ENCODE measurements at regions not wholly inside any gene's neighbourhood (a gene's known extent, or its start where the extent isn't known, plus 50 kb on each side); places are given as distances from the start of the nearest gene placed in this dataset.

DNA sequence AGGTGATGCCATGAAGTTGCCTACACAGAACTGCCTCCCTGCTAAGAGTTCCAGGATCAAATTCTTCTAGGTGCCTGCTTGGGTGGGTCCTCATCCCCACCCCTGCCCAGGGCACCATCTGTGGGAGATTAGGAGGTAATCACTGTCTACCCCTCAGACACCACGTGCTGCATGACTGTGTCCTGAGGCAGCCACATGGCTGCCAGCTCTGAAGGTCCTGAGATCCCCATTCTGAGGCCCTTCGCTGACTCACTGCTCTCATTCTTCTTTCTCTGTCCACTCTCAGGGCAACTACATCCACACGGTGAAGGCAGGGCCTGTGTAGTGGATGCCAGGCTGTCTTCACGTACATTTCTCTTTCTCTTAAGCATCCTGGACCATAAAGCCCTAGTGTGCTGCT lies 222.9 kb upstream of the ANKRD55 start:
- Mint-ChIP-seq H3K27ac (peak overlapping the region in 1 of 3 donors; percentile 35), H3K9me3 (peaks cover 0 to 4% (median 0%) of the 10 kb centered on the region in 7 donors), H3K36me3 (peaks cover 7% of the 10 kb centered on the region), H3K27me3 (no peaks in the 10 kb centered on the region), H3K4me1 (peaks cover 0 to 8% (median 0%) of the 10 kb centered on the region in 4 donors), H3K4me3 (no peak overlapping the region)
- H3K4me3 ChIP-seq (ENCODE audit: low read depth, low read length), result no peak overlapping the region
- H3K27me3 ChIP-seq (ENCODE audit: control insufficient read depth, insufficient read depth, low read length), result no peaks in the 10 kb centered on the region
- ATAC-seq (ENCODE audit: low read depth in 2 of 2), result no peak
- no peak overlapping the region for H3K27ac ChIP-seq (ENCODE audit: insufficient read depth, low read length, poor library complexity, severe bottlenecking)
- no peaks in the 10 kb centered on the region for H3K36me3 ChIP-seq (ENCODE audit: control insufficient read depth, insufficient read depth, low read length)
- no peak for DNase-seq
- H3K4me1 ChIP-seq (ENCODE audit: control insufficient read depth, insufficient read depth, low read length, poor library complexity, severe bottlenecking), result no peaks in the 10 kb centered on the region
- no peaks in the 10 kb centered on the region for H3K9me3 ChIP-seq (ENCODE audit: control insufficient read depth in 2 of 2, low read length in 2 of 2)

DNA sequence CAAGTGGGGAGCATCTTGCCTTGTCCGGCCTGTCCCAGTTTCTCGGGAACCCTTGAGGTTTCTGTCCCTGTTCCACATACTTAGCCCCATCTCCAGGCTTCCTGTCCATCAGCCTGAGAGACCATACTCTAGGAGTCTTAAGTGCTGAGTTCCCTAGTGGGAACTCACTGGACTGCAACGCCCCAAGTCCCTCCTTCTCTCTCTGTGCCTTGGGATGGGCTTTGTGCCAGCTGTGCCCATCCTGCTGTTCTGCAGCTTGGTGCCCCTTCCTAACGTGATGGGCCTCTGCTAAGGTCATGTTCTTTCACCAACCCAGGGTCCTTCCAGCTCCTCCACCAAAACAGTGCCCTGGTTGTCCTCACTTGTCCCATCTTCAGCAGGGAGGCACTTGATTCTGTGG lies 222.3 kb upstream of the ANKRD55 start:
- ATAC-seq (ENCODE audit: low read depth in 2 of 2) (no peak), DNase-seq (no peak)
- Histone ChIP-seq H3K27ac (ENCODE audit: insufficient read depth, low read length, poor library complexity, severe bottlenecking) (no peak overlapping the region), H3K9me3 (ENCODE audit: control insufficient read depth in 2 of 2, low read length in 2 of 2) (no peaks in the 10 kb centered on the region), H3K4me1 (ENCODE audit: control insufficient read depth, insufficient read depth, low read length, poor library complexity, severe bottlenecking) (no peaks in the 10 kb centered on the region), H3K4me3 (ENCODE audit: low read depth, low read length) (no peak overlapping the region), H3K27me3 (ENCODE audit: control insufficient read depth, insufficient read depth, low read length) (no peaks in the 10 kb centered on the region), H3K36me3 (ENCODE audit: control insufficient read depth, insufficient read depth, low read length) (no peaks in the 10 kb centered on the region)
- H3K36me3 Mint-ChIP-seq, result peaks cover 7% of the 10 kb centered on the region
- H3K4me3 Mint-ChIP-seq, result no peak overlapping the region
- peaks cover 0 to 8% (median 0%) of the 10 kb centered on the region in 4 donors for H3K4me1 Mint-ChIP-seq
- no peaks in the 10 kb centered on the region for H3K27me3 Mint-ChIP-seq
- peak overlapping the region; percentile 22 to 52 (median 35) for H3K27ac Mint-ChIP-seq
- peaks cover 0 to 4% (median 0%) of the 10 kb centered on the region in 7 donors for H3K9me3 Mint-ChIP-seq

DNA sequence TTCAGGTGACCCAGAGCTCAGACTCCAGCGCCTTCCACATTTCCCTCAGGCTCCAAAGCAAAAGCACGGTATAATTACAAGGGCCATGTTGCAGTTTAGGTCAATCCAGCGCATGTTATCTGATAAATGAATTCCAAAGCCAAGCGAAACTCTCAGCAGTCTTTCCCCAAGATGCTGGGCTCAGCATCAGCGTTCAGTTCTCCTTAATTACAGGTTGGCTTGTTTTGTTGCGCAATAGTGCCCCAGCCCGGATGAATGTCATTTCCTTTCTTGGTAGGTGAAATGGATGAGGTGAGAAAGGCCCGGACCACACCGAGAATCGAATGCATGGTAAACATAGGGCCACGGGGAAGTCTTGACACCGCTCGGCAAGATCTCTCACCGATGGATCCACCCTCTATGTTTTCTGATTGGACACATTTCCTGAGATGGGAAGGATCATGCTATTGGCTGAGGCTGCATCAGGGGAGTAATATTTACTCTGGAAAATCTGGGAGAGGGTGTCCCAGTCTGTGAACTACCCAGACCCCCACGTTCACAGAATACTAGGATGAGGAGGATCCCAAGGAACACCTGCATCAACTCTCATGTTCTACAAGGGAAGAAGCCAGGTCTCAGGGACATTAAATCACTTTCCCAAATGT lies 221.2 kb upstream of the ANKRD55 start:
- no peak overlapping the region for H3K4me3 ChIP-seq (ENCODE audit: low read depth, low read length)
- H3K36me3 ChIP-seq (ENCODE audit: control insufficient read depth, insufficient read depth, low read length), result no peaks in the 10 kb centered on the region
- Mint-ChIP-seq H3K36me3 (peaks cover 7% of the 10 kb centered on the region), H3K9me3 (peaks cover 0 to 4% (median 0%) of the 10 kb centered on the region in 7 donors), H3K27me3 (no peaks in the 10 kb centered on the region), H3K27ac (no peak overlapping the region), H3K4me1 (peaks cover 0 to 5% (median 0%) of the 10 kb centered on the region in 4 donors), H3K4me3 (no peak overlapping the region)
- H3K27ac ChIP-seq (ENCODE audit: insufficient read depth, low read length, poor library complexity, severe bottlenecking), result no peak overlapping the region
- H3K9me3 ChIP-seq (ENCODE audit: control insufficient read depth in 2 of 2, low read length in 2 of 2), result no peaks in the 10 kb centered on the region
- no peaks in the 10 kb centered on the region for H3K27me3 ChIP-seq (ENCODE audit: control insufficient read depth, insufficient read depth, low read length)
- DNase-seq (no peak), ATAC-seq (ENCODE audit: low read depth in 2 of 2) (no peak)
- H3K4me1 ChIP-seq (ENCODE audit: control insufficient read depth, insufficient read depth, low read length, poor library complexity, severe bottlenecking), result no peaks in the 10 kb centered on the region

DNA sequence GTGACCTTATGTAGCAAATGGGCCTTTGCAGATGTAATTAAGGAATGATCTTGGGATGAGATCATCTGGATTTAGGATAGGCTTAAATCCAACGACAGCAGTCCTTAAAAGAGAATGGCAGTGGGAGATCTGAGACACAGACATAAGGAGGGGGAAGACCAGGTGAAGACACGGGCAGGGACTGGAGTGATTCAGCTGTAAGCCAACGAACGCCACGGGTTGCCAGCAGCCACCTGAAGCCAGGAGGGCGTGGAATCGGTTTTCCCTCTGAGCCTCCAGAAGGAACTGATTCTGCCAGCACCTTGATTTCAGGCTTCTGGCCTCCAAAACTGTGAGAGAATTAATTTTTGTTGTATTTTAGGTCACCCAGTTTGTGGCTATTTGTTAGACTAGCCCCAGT lies 218.6 kb upstream of the ANKRD55 start:
- Histone ChIP-seq H3K27ac (ENCODE audit: insufficient read depth, low read length, poor library complexity, severe bottlenecking) (no peak overlapping the region), H3K27me3 (ENCODE audit: control insufficient read depth, insufficient read depth, low read length) (no peaks in the 10 kb centered on the region), H3K4me3 (ENCODE audit: low read depth, low read length) (no peak overlapping the region), H3K9me3 (ENCODE audit: control insufficient read depth in 2 of 2, low read length in 2 of 2) (no peaks in the 10 kb centered on the region), H3K36me3 (ENCODE audit: control insufficient read depth, insufficient read depth, low read length) (no peaks in the 10 kb centered on the region), H3K4me1 (ENCODE audit: control insufficient read depth, insufficient read depth, low read length, poor library complexity, severe bottlenecking) (no peaks in the 10 kb centered on the region)
- ATAC-seq (ENCODE audit: low read depth in 2 of 2) (no peak), DNase-seq (no peak)
- Mint-ChIP-seq H3K4me1 (peaks cover 0 to 5% (median 0%) of the 10 kb centered on the region in 4 donors), H3K9me3 (peaks cover 0 to 4% (median 0%) of the 10 kb centered on the region in 7 donors), H3K27me3 (no peaks in the 10 kb centered on the region), H3K4me3 (no peak overlapping the region), H3K27ac (no peak overlapping the region), H3K36me3 (peaks cover 7% of the 10 kb centered on the region)

DNA sequence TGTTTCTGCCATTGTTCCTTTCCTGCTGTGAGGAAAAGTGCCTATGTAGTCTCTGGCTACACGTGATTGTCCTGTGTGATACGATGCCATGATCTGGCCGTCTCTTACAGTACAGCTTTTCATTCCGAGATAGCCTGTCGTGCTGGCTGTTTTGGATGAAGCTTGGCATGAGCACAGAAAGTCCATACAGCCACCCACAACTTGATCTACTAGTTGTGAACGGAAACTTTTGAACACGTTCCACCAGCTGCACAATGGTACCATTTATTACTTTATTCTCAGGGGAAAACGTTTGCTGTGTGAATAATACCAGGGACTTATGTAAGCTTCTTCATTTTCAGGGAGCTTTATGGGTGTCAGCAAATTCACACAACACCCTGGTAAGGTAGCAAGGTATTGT lies 217.6 kb upstream of the ANKRD55 start:
- H3K4me1 Mint-ChIP-seq, result peaks cover 0 to 2% (median 0%) of the 10 kb centered on the region in 4 donors
- no peaks in the 10 kb centered on the region for H3K4me1 ChIP-seq (ENCODE audit: control insufficient read depth, insufficient read depth, low read length, poor library complexity, severe bottlenecking)
- H3K27me3 Mint-ChIP-seq, result no peaks in the 10 kb centered on the region
- DNase-seq (no peak), ATAC-seq (ENCODE audit: low read depth in 2 of 2) (no peak)
- H3K4me3 ChIP-seq (ENCODE audit: low read depth, low read length), result no peak overlapping the region
- H3K9me3 ChIP-seq (ENCODE audit: control insufficient read depth in 2 of 2, low read length in 2 of 2), result no peaks in the 10 kb centered on the region
- no peak overlapping the region for H3K27ac Mint-ChIP-seq
- H3K9me3 Mint-ChIP-seq, result peaks cover 0 to 2% (median 0%) of the 10 kb centered on the region in 7 donors
- peaks cover 4% of the 10 kb centered on the region for H3K36me3 Mint-ChIP-seq
- no peak overlapping the region for H3K27ac ChIP-seq (ENCODE audit: insufficient read depth, low read length, poor library complexity, severe bottlenecking)
- H3K27me3 ChIP-seq (ENCODE audit: control insufficient read depth, insufficient read depth, low read length), result no peaks in the 10 kb centered on the region
- H3K4me3 Mint-ChIP-seq, result no peak overlapping the region
- H3K36me3 ChIP-seq (ENCODE audit: control insufficient read depth, insufficient read depth, low read length), result no peaks in the 10 kb centered on the region

DNA sequence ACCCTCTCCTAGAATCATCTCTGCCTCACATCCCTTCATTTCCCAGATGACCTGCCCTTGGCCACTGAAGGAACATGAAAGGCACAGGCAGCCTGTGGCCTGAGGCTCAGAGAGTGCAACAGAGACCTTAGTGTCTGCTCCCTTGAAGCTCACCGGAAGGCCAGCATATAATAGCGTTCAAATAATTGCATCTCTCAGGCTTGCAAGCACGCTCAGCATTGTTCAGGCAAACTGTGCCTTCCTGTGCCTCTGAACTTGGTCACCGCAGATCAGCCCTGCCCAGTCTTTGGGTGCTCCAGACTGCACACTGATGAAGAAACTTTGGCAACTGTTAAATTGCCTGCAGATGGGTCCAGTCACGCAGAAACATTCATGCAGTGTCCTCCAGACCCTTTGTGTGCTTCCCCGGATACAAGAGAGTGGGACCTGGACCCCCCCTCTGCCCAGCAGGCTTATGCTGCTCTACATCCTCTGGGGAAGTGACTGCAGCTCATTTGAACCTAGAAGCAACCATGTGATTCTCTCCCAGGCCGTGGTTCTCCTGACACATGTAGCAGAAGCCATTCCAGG lies 216.0 kb upstream of the ANKRD55 start:
- no peaks in the 10 kb centered on the region for H3K4me1 ChIP-seq (ENCODE audit: control insufficient read depth, insufficient read depth, low read length, poor library complexity, severe bottlenecking)
- peaks cover 0 to 2% (median under 1%) of the 10 kb centered on the region in 4 donors for H3K4me1 Mint-ChIP-seq
- no peaks in the 10 kb centered on the region for H3K36me3 ChIP-seq (ENCODE audit: control insufficient read depth, insufficient read depth, low read length)
- ATAC-seq (ENCODE audit: low read depth in 2 of 2) (no peak), DNase-seq (no peak)
- no peak overlapping the region for H3K27ac Mint-ChIP-seq
- H3K9me3 Mint-ChIP-seq, result no peaks in the 10 kb centered on the region
- no peak overlapping the region for H3K4me3 ChIP-seq (ENCODE audit: low read depth, low read length)
- no peaks in the 10 kb centered on the region for H3K36me3 Mint-ChIP-seq
- H3K4me3 Mint-ChIP-seq, result no peak overlapping the region
- H3K27ac ChIP-seq (ENCODE audit: insufficient read depth, low read length, poor library complexity, severe bottlenecking), result no peak overlapping the region
- no peaks in the 10 kb centered on the region for H3K9me3 ChIP-seq (ENCODE audit: control insufficient read depth in 2 of 2, low read length in 2 of 2)
- H3K27me3 Mint-ChIP-seq, result peaks cover 2% of the 10 kb centered on the region
- H3K27me3 ChIP-seq (ENCODE audit: control insufficient read depth, insufficient read depth, low read length), result no peaks in the 10 kb centered on the region

DNA sequence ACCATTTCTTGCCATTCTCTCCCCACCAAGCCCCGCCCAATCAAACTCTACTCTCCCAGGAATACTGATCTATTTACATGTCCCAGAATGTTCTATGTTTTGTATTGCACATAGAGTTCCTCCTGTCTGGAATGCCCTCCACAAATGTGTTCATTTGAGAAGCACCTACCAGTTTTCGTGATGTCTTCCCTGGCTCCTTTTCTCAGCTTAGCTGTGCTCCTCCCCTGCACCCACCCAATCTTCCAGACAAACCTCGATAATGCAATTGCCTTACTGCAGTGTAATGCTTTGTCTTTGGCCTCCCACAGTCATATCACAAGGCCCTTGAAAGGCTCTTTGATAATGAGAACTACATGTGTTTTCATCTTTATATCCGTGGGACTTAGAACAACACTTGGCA lies 214.5 kb upstream of the ANKRD55 start:
- Mint-ChIP-seq H3K9me3 (no peaks in the 10 kb centered on the region), H3K36me3 (no peaks in the 10 kb centered on the region), H3K4me3 (no peak overlapping the region), H3K27me3 (peaks cover 6% of the 10 kb centered on the region), H3K4me1 (peaks cover 0 to 5% (median under 1%) of the 10 kb centered on the region in 4 donors), H3K27ac (no peak overlapping the region)
- no peak overlapping the region for H3K27ac ChIP-seq (ENCODE audit: insufficient read depth, low read length, poor library complexity, severe bottlenecking)
- no peaks in the 10 kb centered on the region for H3K4me1 ChIP-seq (ENCODE audit: control insufficient read depth, insufficient read depth, low read length, poor library complexity, severe bottlenecking)
- ATAC-seq (ENCODE audit: low read depth in 2 of 2) (no peak), DNase-seq (no peak)
- no peaks in the 10 kb centered on the region for H3K27me3 ChIP-seq (ENCODE audit: control insufficient read depth, insufficient read depth, low read length)
- no peaks in the 10 kb centered on the region for H3K9me3 ChIP-seq (ENCODE audit: control insufficient read depth in 2 of 2, low read length in 2 of 2)
- H3K36me3 ChIP-seq (ENCODE audit: control insufficient read depth, insufficient read depth, low read length), result no peaks in the 10 kb centered on the region
- no peak overlapping the region for H3K4me3 ChIP-seq (ENCODE audit: low read depth, low read length)

DNA sequence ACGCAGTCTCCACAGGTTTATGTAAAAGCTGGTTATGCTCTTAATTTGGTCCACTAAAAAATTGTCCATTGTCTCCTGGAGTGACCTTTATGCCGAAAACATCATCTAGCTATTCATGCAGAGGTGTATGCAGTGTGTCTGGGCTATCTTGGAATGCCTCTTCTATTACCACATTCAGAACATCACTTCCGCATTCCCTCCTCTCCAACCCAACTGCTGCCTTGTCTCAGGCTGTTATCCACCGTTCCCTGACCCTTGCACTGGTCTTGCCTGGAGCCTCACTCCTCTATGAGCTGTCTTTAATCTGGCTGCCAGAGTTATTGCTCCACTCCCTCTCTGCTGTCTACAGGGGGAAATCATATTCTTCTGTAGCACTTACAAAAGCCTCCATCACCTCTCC lies 214.1 kb upstream of the ANKRD55 start:
- no peaks in the 10 kb centered on the region for H3K36me3 Mint-ChIP-seq
- H3K27ac Mint-ChIP-seq, result peak overlapping the region in 1 of 3 donors; percentile 84
- Histone ChIP-seq H3K27ac (ENCODE audit: insufficient read depth, low read length, poor library complexity, severe bottlenecking) (no peak overlapping the region), H3K27me3 (ENCODE audit: control insufficient read depth, insufficient read depth, low read length) (no peaks in the 10 kb centered on the region), H3K36me3 (ENCODE audit: control insufficient read depth, insufficient read depth, low read length) (no peaks in the 10 kb centered on the region), H3K9me3 (ENCODE audit: control insufficient read depth in 2 of 2, low read length in 2 of 2) (no peaks in the 10 kb centered on the region), H3K4me3 (ENCODE audit: low read depth, low read length) (no peak overlapping the region), H3K4me1 (ENCODE audit: control insufficient read depth, insufficient read depth, low read length, poor library complexity, severe bottlenecking) (no peaks in the 10 kb centered on the region)
- H3K27me3 Mint-ChIP-seq, result peaks cover 6% of the 10 kb centered on the region
- DNase-seq, result no peak
- H3K4me1 Mint-ChIP-seq, result peaks cover 0 to 4% (median under 1%) of the 10 kb centered on the region in 4 donors
- ATAC-seq (ENCODE audit: low read depth in 2 of 2), result no peak
- H3K4me3 Mint-ChIP-seq, result no peak overlapping the region
- H3K9me3 Mint-ChIP-seq, result no peaks in the 10 kb centered on the region

Data from CD4-positive, CD25-positive, alpha-beta regulatory T cell (primary cell).